ENCODE measurements at regions not wholly inside any gene's neighbourhood (a gene's known extent, or its start where the extent isn't known, plus 50 kb on each side); places are given as distances from the start of the nearest gene placed in this dataset.

- Histone ChIP-seq H4K8ac (ENCODE audit: extremely low read depth, insufficient read depth, low read length) (no peak overlapping the region), H2BK5ac (ENCODE audit: low read depth, low read length) (no peak overlapping the region), H3K23me2 (ENCODE audit: low read depth, low read length) (0 out of 2 replicates have a peak, but pooled peaks cover 3% of the 10 kb centered on the region), H3K14ac (ENCODE audit: insufficient read length) (no peak overlapping the region), H3K79me2 (ENCODE audit: control insufficient read depth in 1 of 2, insufficient read depth in 2 of 2, low read length in 2 of 2) (no peaks in the 10 kb centered on the region), H3K9ac (replicated peaks in 1 of 4; ENCODE audit: extremely low read depth in 1 of 4, low read depth in 3 of 4, low read length in 3 of 4) (no peak overlapping the region), H3K79me1 (ENCODE audit: low read depth, low read length) (no peaks in the 10 kb centered on the region), H4K5ac (ENCODE audit: insufficient read length, low read depth, low read length) (no peak overlapping the region), H3K9me3 (ENCODE audit: insufficient read depth in 2 of 2, low read depth in 1 of 2, low read length in 1 of 2) (no peaks in the 10 kb centered on the region), H3K27ac (ENCODE audit: low read depth, low read length) (no peak overlapping the region), H2AFZ (ENCODE audit: low read length) (no peak overlapping the region), H4K91ac (replicated peaks; ENCODE audit: insufficient read length, low read length) (no peak overlapping the region), H2BK15ac (ENCODE audit: low read length) (no peak overlapping the region), H3K4me3 (ENCODE audit: extremely low read depth in 1 of 4, insufficient read depth in 2 of 4, low read depth in 3 of 4, low read length in 4 of 4) (no peak overlapping the region), H4K20me1 (replicated peaks in 1 of 2; ENCODE audit: control insufficient read depth in 1 of 2, insufficient read depth in 2 of 2, low read length in 2 of 2) (no peaks in the 10 kb centered on the region), H3K36me3 (ENCODE audit: control insufficient read depth in 2 of 4, insufficient read depth in 4 of 4, low read length in 3 of 4) (no peaks in the 10 kb centered on the region), H2BK120ac (replicated peaks; ENCODE audit: low read depth, low read length) (no peak overlapping the region), H3K23ac (ENCODE audit: insufficient read length) (no peak overlapping the region), H3K18ac (ENCODE audit: extremely low read depth, low read length) (no peak overlapping the region), H3K4me1 (replicated peaks in 1 of 4; ENCODE audit: control insufficient read depth in 3 of 4, insufficient read depth in 4 of 4, low read length in 3 of 4) (no peaks in the 10 kb centered on the region; a peak in 1 of 7 replicates), H2BK12ac (ENCODE audit: low read depth, low read length) (no peak overlapping the region), H2AK5ac (ENCODE audit: low read depth, low read length) (no peak overlapping the region), H3K4me2 (ENCODE audit: insufficient read depth in 1 of 2, low read depth in 2 of 2, low read length in 2 of 2) (no peak overlapping the region), H3K27me3 (replicated peaks in 1 of 4; ENCODE audit: control insufficient read depth in 3 of 4, extremely low read depth in 1 of 4, insufficient read depth in 3 of 4, low read length in 3 of 4) (no peaks in the 10 kb centered on the region), H2BK20ac (ENCODE audit: low read length) (no peak overlapping the region), H3K4ac (replicated peaks; ENCODE audit: insufficient read length, low read depth, low read length) (no peak overlapping the region), H3K56ac (replicated peaks; ENCODE audit: insufficient read length, low read depth, low read length) (no peak overlapping the region)
- ChIA-PET POLR2A (ENCODE audit: partially characterized antibody) (no interaction called here), CTCF (ENCODE audit: partially characterized antibody) (interaction anchor here (1.8 kb wide), 1 partner anchor 11 kb away, joined by 4 read pairs; no protein-coding TSS in a partner anchor)
- FAIRE-seq (no peak), DNase-seq (ENCODE audit: low read depth in 1 of 2, low spot score in 2 of 2) (no peak)
- 89% methylated on average over 10 of the region's 10 CpGs; no CpG with 5 or more reads in 1 of the 2 experiments for WGBS, 2 experiments (ENCODE audit: extremely low coverage in 1 of 2, insufficient coverage in 1 of 2, insufficient read length in 1 of 2, insufficient replicate concordance in 2 of 2, low coverage in 1 of 2, low lambda C conversion rate in 2 of 2, missing lambda C conversion rate in 1 of 2)
- no peak for TF ChIP-seq GTF2F1 (IDR thresholded peaks at IDR 0.05; ENCODE audit: borderline replicate concordance, low read depth, low read length)
- TF ChIP-seq TAF1 (IDR thresholded peaks at IDR 0.05; ENCODE audit: low read depth, low read length) = no peak
- TF ChIP-seq SIRT6 (IDR thresholded peaks at IDR 0.05; ENCODE audit: low read length) = no peak
- TF ChIP-seq RFX5 (IDR thresholded peaks at IDR 0.05; ENCODE audit: borderline replicate concordance, low read depth, low read length) = no peak
- no peak for TF ChIP-seq KDM5A (IDR thresholded peaks at IDR 0.05; ENCODE audit: low read length)
- no peak for TF ChIP-seq ATF2 (IDR thresholded peaks at IDR 0.05; ENCODE audit: low read length)
- no peak for TF ChIP-seq ATF3 (IDR thresholded peaks at IDR 0.05; ENCODE audit: insufficient read depth, low read depth, low read length)
- no peak for TF ChIP-seq BRCA1 (IDR thresholded peaks at IDR 0.05; ENCODE audit: low read depth, low read length)
- TF ChIP-seq SP4 (IDR thresholded peaks at IDR 0.05; ENCODE audit: low read length) = no peak
- no peak for TF ChIP-seq YY1 (IDR thresholded peaks at IDR 0.05; ENCODE audit: low read depth, low read length)
- TF ChIP-seq TBP (IDR thresholded peaks at IDR 0.05; ENCODE audit: low read depth, low read length) = no peak
Observed at GRCh38 chr9:89865981-89866380, 261.2 kb downstream of the GADD45G start.

Measured in H1 (cell line).